Neural cell (in vitro differentiated cells): ENCODE measurements at regions not wholly inside any gene's neighbourhood (a gene's known extent, or its start where the extent isn't known, plus 50 kb on each side); places are given as distances from the start of the nearest gene placed in this dataset.

ENCODE experiments used
- EZH2 ChIP-seq: fragments of 200-600, 300-800 bp; shearing (Covaris generic), sonication (generic); IDR thresholded peaks from 2 replicates; pipeline ENCODE4 v1.6.1; 2014; ENCODE audit warnings: antibody characterized with exemption, low read length, borderline replicate concordance, mild to moderate bottlenecking; ENCODE audit not compliant: insufficient read depth, poor library complexity, severe bottlenecking
- MXI1 ChIP-seq: fragments of 450-650 bp; conservative IDR thresholded peaks from 2 replicates; pipeline ENCODE4 v1.6.1; 2014; ENCODE audit warnings: antibody characterized with exemption, mild to moderate bottlenecking; ENCODE audit not compliant: poor library complexity, severe bottlenecking
- POLR2AphosphoS5 ChIP-seq: IDR thresholded peaks from 2 replicates; pipeline ENCODE4 v1.6.1; 2012
- REST ChIP-seq: IDR thresholded peaks from 2 replicates; pipeline ENCODE4 v1.6.1; 2012; ENCODE audit warnings: borderline replicate concordance
- TAF1 ChIP-seq: IDR thresholded peaks from 2 replicates; pipeline ENCODE4 v1.6.1; 2012; ENCODE audit warnings: low read depth
- TF ChIP-seq, protein P1 (sequence below): fragments of 450-650 bp; IDR thresholded peaks from 2 replicates; pipeline ENCODE4 v1.5.1; 2014; ENCODE audit warnings: antibody characterized with exemption, mild to moderate bottlenecking, moderate library complexity; ENCODE audit not compliant: poor library complexity, severe bottlenecking

DNA sequence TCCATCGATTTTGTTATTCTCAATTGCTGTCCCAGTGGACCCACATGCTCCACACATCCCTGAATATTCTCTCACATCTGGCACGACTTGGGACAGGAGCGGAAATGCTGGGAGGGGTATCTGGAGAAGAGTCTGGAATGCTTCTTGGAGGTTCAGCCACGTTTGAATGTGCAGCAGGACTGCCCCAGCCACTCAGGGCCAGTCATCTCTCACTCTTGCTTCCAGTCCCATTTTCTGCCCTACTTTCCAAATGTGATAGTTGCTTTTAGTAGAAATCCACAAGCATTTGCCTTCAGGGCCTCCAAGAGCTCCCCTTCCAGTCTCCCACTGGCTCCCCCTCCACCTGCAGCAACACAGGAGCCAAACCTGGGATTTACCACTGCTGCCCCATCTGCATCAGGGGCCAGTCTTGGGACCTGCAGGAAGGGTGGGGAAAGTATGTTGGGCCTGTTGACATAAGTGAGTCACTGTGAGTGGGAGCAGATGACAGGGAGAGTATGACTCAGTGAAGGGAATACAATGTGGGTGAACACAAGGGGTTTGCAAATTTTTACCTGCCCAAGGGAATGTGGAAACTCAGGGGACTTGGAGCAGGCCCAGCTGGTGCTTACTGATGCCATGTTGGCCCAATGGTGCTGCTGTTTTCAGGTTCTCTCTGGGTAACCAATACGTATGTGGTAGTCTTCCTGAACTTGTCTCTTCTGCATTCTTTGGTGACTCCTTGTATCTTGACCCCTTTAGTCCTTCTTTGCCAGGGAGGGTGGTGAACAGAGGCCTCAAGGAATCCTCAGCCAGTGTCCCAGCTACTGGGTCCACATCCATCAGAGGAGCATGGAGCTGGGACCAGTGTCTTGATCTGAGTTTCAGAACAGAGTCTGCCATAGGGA, 78.8 kb upstream of the CRHR1 start:
- TF ChIP-seq, protein P1, sequence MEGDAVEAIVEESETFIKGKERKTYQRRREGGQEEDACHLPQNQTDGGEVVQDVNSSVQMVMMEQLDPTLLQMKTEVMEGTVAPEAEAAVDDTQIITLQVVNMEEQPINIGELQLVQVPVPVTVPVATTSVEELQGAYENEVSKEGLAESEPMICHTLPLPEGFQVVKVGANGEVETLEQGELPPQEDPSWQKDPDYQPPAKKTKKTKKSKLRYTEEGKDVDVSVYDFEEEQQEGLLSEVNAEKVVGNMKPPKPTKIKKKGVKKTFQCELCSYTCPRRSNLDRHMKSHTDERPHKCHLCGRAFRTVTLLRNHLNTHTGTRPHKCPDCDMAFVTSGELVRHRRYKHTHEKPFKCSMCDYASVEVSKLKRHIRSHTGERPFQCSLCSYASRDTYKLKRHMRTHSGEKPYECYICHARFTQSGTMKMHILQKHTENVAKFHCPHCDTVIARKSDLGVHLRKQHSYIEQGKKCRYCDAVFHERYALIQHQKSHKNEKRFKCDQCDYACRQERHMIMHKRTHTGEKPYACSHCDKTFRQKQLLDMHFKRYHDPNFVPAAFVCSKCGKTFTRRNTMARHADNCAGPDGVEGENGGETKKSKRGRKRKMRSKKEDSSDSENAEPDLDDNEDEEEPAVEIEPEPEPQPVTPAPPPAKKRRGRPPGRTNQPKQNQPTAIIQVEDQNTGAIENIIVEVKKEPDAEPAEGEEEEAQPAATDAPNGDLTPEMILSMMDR, result no peak
- TF ChIP-seq EZH2 (no peak), POLR2AphosphoS5 (no peak), REST (no peak), MXI1 (no peak), TAF1 (no peak)
